ENCODE measurements at regions not wholly inside any gene's neighbourhood (a gene's known extent, or its start where the extent isn't known, plus 50 kb on each side); places are given as distances from the start of the nearest gene placed in this dataset.

- TF ChIP-seq, protein P1, sequence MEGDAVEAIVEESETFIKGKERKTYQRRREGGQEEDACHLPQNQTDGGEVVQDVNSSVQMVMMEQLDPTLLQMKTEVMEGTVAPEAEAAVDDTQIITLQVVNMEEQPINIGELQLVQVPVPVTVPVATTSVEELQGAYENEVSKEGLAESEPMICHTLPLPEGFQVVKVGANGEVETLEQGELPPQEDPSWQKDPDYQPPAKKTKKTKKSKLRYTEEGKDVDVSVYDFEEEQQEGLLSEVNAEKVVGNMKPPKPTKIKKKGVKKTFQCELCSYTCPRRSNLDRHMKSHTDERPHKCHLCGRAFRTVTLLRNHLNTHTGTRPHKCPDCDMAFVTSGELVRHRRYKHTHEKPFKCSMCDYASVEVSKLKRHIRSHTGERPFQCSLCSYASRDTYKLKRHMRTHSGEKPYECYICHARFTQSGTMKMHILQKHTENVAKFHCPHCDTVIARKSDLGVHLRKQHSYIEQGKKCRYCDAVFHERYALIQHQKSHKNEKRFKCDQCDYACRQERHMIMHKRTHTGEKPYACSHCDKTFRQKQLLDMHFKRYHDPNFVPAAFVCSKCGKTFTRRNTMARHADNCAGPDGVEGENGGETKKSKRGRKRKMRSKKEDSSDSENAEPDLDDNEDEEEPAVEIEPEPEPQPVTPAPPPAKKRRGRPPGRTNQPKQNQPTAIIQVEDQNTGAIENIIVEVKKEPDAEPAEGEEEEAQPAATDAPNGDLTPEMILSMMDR (conservative IDR thresholded peaks at IDR 0.05 in 1 of 2, IDR thresholded peaks at IDR 0.05 in 1 of 2; ENCODE audit: low read depth in 1 of 2, low read length in 2 of 2), result no peak
- no peak for TF ChIP-seq EZH2 (IDR thresholded peaks at IDR 0.05; ENCODE audit: low read length, missing control alignments)
These were observed 390.3 kb upstream of the PKN2 start for GRCh38 chr1:88293691-88294190.

All from fibroblast of lung (primary cell).